ENCODE measurements at regions not wholly inside any gene's neighbourhood (a gene's known extent, or its start where the extent isn't known, plus 50 kb on each side); places are given as distances from the start of the nearest gene placed in this dataset.

DNA sequence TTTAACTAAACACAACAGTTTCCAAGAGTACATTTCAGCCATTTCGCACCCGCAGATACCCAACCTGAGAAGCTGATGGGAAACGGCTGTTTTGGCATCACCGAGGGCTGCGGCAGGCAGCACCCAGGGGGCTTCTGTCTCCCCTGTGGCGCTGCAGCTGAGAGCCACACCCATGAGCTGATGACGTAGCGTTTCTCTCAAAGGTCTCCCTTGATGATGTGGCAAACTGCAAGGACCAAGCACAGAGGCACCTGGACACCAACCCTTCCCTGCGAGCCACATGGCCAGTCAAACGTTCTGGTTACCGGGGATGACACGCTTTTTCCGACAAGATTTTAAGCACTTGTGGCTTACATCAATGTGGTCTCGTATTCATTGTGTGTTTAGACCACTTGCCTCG lies 150.8 kb upstream of the ERG start:
- intact Hi-C loops (cut with DNase I, micrococcal nuclease): no loop called here
- POLR2A ChIA-PET: no interaction called here
- CTCF ChIA-PET: no interaction called here
- DNase-seq: no peak
- no peak overlapping the region for H3K4me3 Mint-ChIP-seq
- H3K27me3 ChIP-seq (ENCODE audit: control insufficient read depth in 1 of 2, insufficient read depth in 2 of 2, low read length in 2 of 2): no peaks in the 10 kb centered on the region
- ATAC-seq (ENCODE audit: poor library complexity): no peak
- peaks cover 0 to 4% of the 10 kb centered on the region in 2 experiments for H3K9me3 ChIP-seq (ENCODE audit: control insufficient read depth in 1 of 2, insufficient read depth in 1 of 2, low read length in 2 of 2)
- H3K27me3 Mint-ChIP-seq: peaks cover 28% of the 10 kb centered on the region
- no peak overlapping the region for H3K27ac ChIP-seq (ENCODE audit: low read depth in 1 of 2, low read length in 2 of 2)
- no peak overlapping the region for H3K27ac Mint-ChIP-seq
- no peaks in the 10 kb centered on the region for H3K9me3 Mint-ChIP-seq
- H3K36me3 ChIP-seq (ENCODE audit: insufficient read depth, low read length): no peaks in the 10 kb centered on the region
- TF ChIP-seq, protein P1, sequence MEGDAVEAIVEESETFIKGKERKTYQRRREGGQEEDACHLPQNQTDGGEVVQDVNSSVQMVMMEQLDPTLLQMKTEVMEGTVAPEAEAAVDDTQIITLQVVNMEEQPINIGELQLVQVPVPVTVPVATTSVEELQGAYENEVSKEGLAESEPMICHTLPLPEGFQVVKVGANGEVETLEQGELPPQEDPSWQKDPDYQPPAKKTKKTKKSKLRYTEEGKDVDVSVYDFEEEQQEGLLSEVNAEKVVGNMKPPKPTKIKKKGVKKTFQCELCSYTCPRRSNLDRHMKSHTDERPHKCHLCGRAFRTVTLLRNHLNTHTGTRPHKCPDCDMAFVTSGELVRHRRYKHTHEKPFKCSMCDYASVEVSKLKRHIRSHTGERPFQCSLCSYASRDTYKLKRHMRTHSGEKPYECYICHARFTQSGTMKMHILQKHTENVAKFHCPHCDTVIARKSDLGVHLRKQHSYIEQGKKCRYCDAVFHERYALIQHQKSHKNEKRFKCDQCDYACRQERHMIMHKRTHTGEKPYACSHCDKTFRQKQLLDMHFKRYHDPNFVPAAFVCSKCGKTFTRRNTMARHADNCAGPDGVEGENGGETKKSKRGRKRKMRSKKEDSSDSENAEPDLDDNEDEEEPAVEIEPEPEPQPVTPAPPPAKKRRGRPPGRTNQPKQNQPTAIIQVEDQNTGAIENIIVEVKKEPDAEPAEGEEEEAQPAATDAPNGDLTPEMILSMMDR (IDR thresholded peaks at IDR 0.05): no peak
- no peak overlapping the region for H3K4me3 ChIP-seq (ENCODE audit: low read length)
- H3K36me3 Mint-ChIP-seq (ENCODE audit: low read depth): no peaks in the 10 kb centered on the region
- H3K4me1 ChIP-seq (ENCODE audit: insufficient read depth, low read length): no peaks in the 10 kb centered on the region
- no peaks in the 10 kb centered on the region for H3K4me1 Mint-ChIP-seq (ENCODE audit: low read depth)

DNA sequence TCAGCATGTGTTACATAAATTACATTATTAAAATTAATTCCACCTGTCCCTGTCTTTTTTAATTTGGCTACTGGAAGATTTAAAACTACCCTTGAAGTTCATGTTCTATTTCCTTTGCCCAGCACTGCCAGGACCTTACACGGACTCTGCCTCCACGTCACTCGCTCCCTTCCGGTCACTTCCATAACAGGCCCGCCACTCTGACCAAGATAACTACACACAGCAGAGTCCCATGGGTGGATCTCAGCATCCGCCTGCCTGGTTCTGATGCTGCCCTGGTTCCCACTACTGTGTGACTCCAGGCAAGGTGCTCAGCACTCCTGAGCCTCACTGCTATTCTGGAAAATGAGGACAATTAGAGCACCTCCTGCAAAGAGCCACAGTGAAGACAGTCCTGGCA lies 153.3 kb upstream of the ERG start:
- Mint-ChIP-seq H3K27me3 (peaks cover 35% of the 10 kb centered on the region), H3K9me3 (no peaks in the 10 kb centered on the region), H3K36me3 (ENCODE audit: low read depth) (no peaks in the 10 kb centered on the region), H3K4me3 (no peak overlapping the region), H3K4me1 (ENCODE audit: low read depth) (no peaks in the 10 kb centered on the region), H3K27ac (no peak overlapping the region)
- no peak overlapping the region for H3K4me3 ChIP-seq (ENCODE audit: low read length)
- ChIA-PET CTCF (no interaction called here), POLR2A (no interaction called here)
- DNase-seq (no peak), ATAC-seq (ENCODE audit: poor library complexity) (no peak)
- intact Hi-C loops (cut with DNase I, micrococcal nuclease): no loop called here
- H3K9me3 ChIP-seq (ENCODE audit: control insufficient read depth in 1 of 2, insufficient read depth in 1 of 2, low read length in 2 of 2): peaks cover 0 to 4% of the 10 kb centered on the region in 2 experiments
- TF ChIP-seq, protein P1 (IDR thresholded peaks at IDR 0.05): no peak
- peaks cover 3 to 8% of the 10 kb centered on the region in 2 experiments for H3K27me3 ChIP-seq (ENCODE audit: control insufficient read depth in 1 of 2, insufficient read depth in 2 of 2, low read length in 2 of 2)
- no peak overlapping the region for H3K27ac ChIP-seq (ENCODE audit: low read depth in 1 of 2, low read length in 2 of 2)
- H3K4me1 ChIP-seq (ENCODE audit: insufficient read depth, low read length): no peaks in the 10 kb centered on the region
- H3K36me3 ChIP-seq (ENCODE audit: insufficient read depth, low read length): no peaks in the 10 kb centered on the region

DNA sequence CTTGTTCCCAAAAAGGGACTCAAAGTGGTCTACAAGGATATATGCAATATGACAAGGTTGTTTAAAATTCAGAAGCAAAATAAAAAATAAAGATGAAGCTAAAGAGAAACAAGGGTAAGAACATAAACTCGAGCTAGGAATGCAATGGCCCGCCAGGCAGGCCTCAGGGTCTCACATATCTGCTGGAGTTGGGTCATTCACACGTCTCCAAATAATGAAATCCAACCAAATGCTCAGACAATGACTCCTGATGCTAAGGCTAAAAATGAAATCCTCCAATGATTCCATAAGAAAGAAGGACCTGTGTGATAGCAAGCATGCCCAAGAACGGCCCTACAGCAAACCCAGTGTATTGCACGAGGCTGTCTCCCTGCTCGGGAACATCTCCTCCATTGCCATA lies 153.3 kb upstream of the ETS2 start:
- H3K27ac ChIP-seq (ENCODE audit: low read depth in 1 of 2, low read length in 2 of 2): no peak overlapping the region
- H3K36me3 Mint-ChIP-seq (ENCODE audit: low read depth): no peaks in the 10 kb centered on the region
- intact Hi-C loops (cut with DNase I, micrococcal nuclease): no loop called here
- H3K4me3 ChIP-seq (ENCODE audit: low read length): no peak overlapping the region
- H3K9me3 Mint-ChIP-seq: no peaks in the 10 kb centered on the region
- H3K27me3 ChIP-seq (ENCODE audit: control insufficient read depth in 1 of 2, insufficient read depth in 2 of 2, low read length in 2 of 2): peaks cover 3 to 16% of the 10 kb centered on the region in 2 experiments
- H3K36me3 ChIP-seq (ENCODE audit: insufficient read depth, low read length): no peaks in the 10 kb centered on the region
- TF ChIP-seq, protein P1 (IDR thresholded peaks at IDR 0.05): no peak
- ATAC-seq (ENCODE audit: poor library complexity) (no peak), DNase-seq (no peak)
- ChIA-PET CTCF (no interaction called here), POLR2A (no interaction called here)
- no peaks in the 10 kb centered on the region for H3K4me1 ChIP-seq (ENCODE audit: insufficient read depth, low read length)
- peaks cover 41% of the 10 kb centered on the region for H3K27me3 Mint-ChIP-seq
- no peak overlapping the region for H3K4me3 Mint-ChIP-seq
- no peaks in the 10 kb centered on the region for H3K4me1 Mint-ChIP-seq (ENCODE audit: low read depth)
- peaks cover 0 to 4% of the 10 kb centered on the region in 2 experiments for H3K9me3 ChIP-seq (ENCODE audit: control insufficient read depth in 1 of 2, insufficient read depth in 1 of 2, low read length in 2 of 2)
- no peak overlapping the region for H3K27ac Mint-ChIP-seq

All from CD4-positive, alpha-beta T cell (primary cell).